T-helper 1 cell (primary cell): ENCODE measurements at regions not wholly inside any gene's neighbourhood (a gene's known extent, or its start where the extent isn't known, plus 50 kb on each side); places are given as distances from the start of the nearest gene placed in this dataset.
"Not testable (repeated sequence)": the region's sequence is repeated elsewhere in the genome, so short reads cannot be mapped to it uniquely, and the experiment has no call there.

ENCODE experiments used
- DNase-seq, 5 donors: peaks; one replicate each; pipeline ENCODE4 v3.0.0-alpha.2; 2012 to 2020

GRCh38 chr2:18977409-18977808, 381.0 kb downstream of the OSR1 start:
- no peak for DNase-seq

DNA sequence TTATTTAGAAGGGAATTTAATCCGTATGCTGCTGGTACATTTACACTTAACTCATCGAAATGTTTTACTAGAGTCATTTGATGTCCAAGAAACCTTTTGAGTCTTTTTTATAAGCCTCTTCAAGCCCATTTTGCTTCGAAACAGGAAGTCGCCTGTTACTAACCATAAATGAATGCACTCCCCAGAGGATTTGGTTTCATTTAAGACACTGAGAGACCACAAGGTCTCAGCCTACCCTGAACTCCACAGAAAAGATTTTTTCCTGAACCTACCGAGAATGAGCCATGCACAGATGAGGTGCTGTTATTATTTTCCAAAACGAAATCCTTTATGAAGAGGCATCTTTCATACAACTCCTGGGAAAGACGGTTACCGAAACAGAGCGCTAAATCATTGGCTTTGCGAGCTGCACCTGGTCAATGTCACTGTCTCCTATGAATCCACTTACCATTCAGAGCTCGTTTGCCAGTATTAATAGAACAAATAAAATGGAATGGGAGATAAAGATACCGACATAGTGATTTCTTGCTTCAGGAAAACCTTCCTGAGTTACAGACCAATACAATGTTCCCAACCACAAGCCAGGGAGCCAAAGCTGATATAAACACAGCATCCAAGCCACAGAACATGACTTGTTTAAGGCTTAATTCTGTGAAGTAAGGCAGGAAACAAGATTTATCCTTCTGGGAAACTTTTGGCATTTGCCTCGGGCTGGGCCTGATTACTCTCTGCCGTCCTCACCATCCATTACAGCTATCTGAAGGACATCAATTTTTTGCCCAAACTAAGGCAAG, 382.1 kb downstream of the OSR1 start:
- DNase-seq, result no peak

DNA sequence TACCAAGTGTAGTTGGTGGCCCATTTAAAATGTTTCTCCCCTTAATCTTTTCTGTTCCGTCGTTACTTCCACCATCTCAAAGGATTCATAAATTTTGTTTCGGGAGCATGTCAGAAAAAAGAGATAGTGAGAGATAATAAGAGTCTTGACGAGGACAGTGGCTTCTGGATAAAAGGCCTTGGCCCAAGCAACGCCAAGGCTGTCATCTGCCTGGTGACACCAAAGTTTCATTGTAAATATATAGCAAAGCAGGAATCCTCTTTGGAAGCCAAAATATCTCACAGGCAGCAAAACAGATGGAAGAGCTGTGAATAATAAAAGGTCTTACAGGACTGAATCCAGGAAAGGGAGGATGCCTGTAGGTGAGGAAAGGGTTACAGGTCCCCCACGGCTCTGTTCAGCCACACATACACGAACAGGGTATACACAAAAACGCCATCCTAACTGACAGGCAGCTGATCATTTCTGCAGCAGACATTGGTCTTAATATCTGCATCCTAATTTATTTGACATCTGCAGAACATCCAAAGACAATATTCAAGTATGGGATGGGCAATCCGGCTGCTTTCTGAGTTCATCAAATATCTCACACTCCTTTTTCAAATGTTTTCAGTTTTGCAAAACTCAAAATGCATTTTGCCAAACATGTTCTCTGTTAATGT, 382.8 kb downstream of the OSR1 start:
- no peak for DNase-seq

DNA sequence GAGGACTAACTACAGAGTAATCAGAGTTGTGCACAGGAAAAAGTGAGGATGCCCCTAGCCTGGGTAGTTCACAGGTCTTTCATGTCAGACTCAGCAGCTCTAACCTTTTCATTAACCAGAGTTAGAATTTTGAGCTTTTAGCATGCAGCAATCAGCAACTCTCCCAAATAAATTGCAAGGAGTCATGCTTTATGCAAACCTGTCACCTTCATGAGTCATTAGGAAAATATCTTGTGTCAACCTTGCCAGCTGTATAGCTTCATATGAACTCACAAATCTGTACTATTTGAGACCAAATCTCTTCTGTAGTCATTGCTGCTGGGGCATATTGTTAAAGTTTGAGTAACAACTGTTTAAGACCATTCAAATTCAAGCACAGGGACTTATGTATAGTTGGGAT, 382.3 kb upstream of the NT5C1B start:
- DNase-seq, result no peak

DNA sequence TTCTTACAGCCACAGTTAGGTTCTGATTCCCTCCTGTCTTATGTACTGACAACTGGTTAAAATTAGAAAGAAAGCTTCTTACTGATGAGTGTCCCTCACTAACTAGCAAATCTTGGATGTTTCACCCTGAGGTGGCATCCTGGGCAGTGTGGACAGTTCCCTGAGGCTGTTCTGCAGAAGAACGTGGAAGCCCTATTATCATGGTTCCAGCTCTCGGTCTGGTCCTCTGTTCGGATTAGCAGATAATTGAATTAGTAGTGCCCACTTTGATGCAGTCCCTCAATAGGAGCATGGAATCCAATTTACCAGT, 381.7 kb upstream of the NT5C1B start:
- DNase-seq, result no peak

- DNase-seq, result no peak
These were observed 376.8 kb upstream of the NT5C1B start for GRCh38 chr2:18966131-18966530.

DNA sequence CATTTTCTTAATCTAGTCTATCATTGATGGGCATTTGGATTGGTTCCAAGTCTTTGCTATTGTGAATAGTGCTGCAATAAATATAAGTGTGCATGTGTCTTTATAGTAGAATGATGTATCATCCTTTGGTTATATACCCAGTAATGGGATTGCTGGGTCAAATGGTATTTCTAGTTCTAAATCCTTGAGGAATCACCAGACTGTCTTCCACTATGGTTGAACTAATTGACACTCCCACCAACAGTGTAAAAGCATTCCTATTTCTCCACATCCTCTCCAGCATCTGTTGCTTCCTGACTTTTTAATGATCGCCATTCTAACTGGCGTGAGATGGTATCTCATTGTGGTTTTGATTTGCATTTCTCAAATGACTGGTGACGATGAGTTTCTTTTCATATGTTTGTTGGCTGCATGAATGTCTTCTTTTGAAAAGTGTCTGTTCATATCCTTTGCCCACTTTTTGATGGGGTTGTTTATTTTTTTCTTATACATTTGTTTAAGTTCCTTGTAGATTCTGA, 374.4 kb upstream of the NT5C1B start:
- DNase-seq, result not testable (repeated sequence)

- DNase-seq, result no peak
These were observed 372.6 kb upstream of the NT5C1B start for GRCh38 chr2:18961991-18962421.

GRCh38 chr2:18959952-18960717, 370.8 kb upstream of the NT5C1B start:
- no peak for DNase-seq

- DNase-seq, result no peak
These were observed 369.8 kb upstream of the NT5C1B start for GRCh38 chr2:18959200-18959599.

GRCh38 chr2:18957909-18958308, 368.5 kb upstream of the NT5C1B start:
- DNase-seq, result no peak

GRCh38 chr2:18950361-18950851, 361.0 kb upstream of the NT5C1B start:
- DNase-seq, result no peak

DNA sequence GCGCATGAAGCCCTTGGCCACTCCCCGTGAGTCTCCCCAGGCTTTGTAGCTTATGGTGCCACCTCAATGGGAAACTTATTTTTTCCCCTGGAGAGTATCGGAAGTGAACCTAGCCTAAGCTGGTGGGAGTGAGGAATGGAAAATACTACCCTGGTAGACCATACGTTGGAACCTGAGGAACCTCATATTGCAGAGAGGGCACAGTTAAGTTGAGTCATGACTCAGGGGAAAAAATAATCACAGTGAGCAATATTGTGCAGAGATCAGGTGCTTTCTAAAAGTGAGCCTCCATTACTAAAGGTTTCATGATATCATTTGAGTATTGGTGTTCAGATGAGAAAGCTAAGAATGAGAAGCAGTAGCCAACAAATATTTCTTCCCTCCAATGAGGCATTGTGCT, 360.5 kb upstream of the NT5C1B start:
- no peak for DNase-seq

DNA sequence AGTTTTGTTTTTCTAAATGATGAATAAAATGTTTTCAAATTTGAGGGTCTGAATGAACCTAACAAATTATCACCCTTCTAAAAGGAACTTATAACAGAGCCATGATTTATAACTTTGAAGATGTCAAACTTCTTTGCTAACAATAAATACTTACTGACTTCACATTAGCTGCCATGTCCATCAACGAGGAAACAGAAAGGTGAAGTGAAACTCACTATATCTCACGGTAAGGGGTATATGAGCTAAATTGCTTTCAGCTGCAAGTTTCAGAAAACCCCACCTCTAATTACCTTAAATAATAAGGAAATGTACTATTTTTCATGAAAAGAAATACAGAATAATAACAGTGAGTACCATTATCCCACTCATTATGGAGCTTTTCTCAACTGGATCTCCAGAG, 350.8 kb upstream of the NT5C1B start:
- no peak for DNase-seq

DNA sequence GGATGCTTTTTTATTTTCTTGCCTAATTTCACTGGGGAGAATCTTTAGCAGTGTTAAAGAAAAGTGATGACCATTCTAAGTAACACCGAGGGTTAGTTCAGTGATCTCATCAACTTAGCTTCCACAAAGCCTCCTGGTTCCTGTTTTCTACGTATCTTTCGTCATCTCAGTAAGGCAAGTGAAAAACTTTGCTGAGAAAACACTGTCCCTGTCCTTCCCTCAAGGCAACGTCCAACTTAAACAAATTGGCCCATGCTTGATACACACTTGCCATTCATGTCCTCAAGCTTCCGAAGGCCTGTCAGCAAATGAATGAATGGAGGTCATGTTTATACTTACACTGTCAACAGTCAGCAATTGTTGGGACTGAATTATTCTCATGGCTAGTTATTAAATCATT, 350.4 kb upstream of the NT5C1B start:
- DNase-seq, result not testable (repeated sequence)

- no peak for DNase-seq
These were observed 345.5 kb upstream of the NT5C1B start for GRCh38 chr2:18934886-18935285.

GRCh38 chr2:18932853-18933252, 343.5 kb upstream of the NT5C1B start:
- DNase-seq, result no peak

GRCh38 chr2:18930971-18931370, 341.6 kb upstream of the NT5C1B start:
- no peak for DNase-seq

GRCh38 chr2:18927525-18928232, 338.3 kb upstream of the NT5C1B start:
- DNase-seq, result no peak

DNA sequence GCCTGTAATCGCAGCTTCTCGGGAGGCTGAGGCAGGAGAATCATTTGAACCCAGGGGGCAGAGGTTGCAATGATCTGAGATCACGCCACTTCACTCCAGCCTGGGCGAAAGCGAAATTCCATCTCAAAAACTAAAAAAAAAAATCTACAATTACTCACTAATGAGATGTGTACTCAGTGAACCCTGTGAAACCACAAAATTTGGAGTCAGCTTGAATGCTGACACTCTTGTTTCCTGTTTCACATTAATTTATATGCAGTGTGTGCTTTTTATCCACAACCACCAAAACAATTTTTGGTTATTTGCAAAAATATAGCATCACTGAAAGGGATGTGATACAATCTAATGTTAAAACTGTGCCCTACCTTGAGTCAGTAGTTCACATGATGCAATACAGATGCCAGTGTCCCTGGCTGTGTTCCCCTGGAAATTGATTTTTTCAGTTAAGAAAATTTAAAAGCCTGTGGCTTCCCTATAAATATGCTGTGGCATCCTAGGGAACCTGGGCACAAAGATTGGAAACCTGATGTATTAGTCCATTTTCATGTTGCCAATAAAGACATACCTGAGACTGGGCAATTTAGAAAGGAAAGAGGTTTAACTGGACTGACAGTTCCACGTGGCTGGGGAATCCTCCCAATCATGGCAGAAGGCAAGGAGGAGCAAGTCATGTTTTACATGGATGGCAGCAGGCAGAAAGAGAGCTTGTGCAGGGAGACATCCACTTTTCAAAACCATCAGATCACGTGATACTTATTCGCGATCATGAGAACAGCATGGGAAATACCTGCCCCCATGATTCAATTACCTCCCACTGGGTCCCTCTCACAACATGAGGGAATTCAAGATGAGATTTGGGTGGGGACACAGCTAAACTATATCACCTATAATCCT, 337.5 kb upstream of the NT5C1B start:
- no peak for DNase-seq

DNA sequence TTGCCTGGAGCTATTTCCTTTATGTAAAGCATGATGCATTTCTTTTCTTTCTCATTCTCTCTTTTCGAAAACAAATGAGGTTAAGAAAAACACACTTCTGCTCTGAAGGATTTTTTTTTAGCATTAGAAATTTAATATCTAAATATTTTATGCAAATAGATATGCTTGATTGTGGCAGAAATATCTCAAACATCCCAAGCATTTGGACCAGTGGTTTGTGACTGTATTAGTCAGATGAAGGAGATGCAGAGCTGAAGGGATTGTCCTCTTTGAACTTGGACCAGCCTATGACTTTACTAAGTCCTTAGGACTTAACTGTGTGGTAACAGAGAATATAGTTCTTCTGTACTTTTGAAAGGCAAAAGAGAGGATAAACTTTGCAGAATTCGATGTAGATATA, 335.9 kb upstream of the NT5C1B start:
- DNase-seq, result no peak

DNA sequence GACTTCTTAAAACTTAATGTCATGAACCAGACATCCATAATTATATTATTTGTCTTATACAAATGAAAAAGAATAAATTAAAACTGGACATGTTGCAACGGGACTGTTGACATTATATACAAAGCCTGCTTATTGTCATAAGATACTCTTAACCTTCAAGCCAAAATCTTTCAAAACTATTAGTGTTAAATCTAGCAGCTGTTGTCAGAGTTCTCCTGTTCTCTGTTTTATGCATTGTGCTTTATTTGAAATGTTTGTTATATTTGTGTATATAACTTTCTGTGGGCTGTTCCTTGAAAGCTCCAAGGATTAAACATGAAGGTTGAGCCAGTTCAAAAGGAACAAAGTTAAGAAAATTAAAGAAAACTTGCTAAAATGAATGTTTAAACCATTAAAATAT, 335.5 kb upstream of the NT5C1B start:
- DNase-seq, result no peak
